GM19438 (cell line): ENCODE measurements at regions not wholly inside any gene's neighbourhood (a gene's known extent, or its start where the extent isn't known, plus 50 kb on each side); places are given as distances from the start of the nearest gene placed in this dataset.

Experiments
- ATAC-seq: cut with Tn5 transposase; IDR thresholded peaks from one replicate; pipeline ENCODE4 v1.9.1; 2021; ENCODE audit warnings: low read depth; ENCODE audit not compliant: unreplicated experiment

DNA sequence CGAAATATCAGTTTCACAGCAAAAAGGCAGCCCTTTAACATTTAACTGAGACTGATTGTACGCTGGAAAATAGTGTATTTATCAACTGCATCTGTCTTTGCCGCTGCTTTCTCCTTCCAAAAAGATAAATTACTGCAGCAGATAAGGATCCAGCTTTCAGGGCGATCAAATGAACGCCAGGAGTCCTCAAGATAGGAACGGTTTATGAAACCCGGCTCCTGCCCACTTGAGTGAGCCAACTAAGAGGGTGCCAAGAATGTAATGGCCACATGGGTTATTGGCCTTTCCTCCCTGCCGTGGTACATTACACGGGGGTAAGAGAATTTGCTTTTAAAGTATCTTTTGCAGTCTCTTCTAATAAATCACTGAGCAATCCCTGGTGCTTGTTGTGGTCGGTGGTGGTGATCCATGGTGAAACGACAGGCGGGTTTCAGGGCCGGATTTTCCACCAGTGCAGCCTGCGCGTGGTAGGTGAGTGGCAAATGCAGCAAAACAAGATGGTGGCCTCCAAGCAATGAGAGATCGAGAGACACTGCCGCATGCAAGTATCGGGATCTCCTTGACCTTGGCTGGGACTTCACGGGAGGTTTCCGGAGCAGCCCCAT is 67.5 kb upstream of the IRX6 start:
- no peak for ATAC-seq

GRCh38 chr16:55257966-55258613 is 65.9 kb upstream of the IRX6 start:
- ATAC-seq: peak; percentile 68

GRCh38 chr16:55261301-55261700 is 62.7 kb upstream of the IRX6 start:
- no peak for ATAC-seq

GRCh38 chr16:55263271-55264250 is 60.4 kb upstream of the IRX6 start:
- ATAC-seq: no peak

- no peak for ATAC-seq
Observed at GRCh38 chr16:55264949-55265348, 59.1 kb upstream of the IRX6 start.

DNA sequence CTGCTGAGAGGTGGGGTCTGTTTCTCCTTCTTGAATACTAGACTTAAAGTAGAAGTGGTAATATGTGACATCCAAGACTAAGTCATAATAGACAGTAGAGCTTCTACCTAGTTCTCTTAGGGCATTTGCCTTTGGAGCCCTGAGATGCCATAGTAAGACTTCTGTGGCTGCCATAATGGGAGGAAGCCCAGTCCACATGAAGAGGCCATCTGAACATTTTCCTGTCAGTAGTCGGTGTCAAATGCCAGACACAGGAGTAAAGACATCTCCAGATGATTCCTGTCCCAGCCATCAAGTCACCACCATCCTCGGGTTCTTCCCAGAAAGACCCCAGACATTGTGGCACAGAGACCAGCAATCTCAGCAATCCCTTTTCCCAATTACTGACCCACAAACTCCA is 58.1 kb upstream of the IRX6 start:
- no peak for ATAC-seq

- no peak for ATAC-seq
Observed at GRCh38 chr16:55271945-55272513, 52.0 kb upstream of the IRX6 start.

DNA sequence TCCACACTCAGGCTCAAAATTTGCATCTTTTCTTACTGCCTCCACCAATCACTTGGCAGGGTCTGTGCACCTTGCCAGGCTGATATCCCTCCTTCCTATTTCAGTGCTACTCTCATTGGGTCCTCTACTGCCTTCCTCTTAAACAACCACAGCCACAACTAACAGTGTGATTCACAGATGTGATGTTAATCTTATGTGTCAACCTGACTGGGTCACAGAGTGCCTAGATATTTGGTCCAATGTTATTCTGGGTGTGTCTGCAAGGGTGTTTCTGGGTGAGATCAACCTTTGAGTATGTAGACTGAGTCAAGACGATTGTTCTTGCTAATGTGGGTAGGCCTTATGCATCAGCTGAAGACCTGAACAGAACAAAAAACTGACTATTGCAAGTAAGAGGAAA is 51.3 kb upstream of the IRX6 start:
- ATAC-seq: no peak

GRCh38 chr16:55273356-55273755 is 50.6 kb upstream of the IRX6 start:
- ATAC-seq: no peak

DNA sequence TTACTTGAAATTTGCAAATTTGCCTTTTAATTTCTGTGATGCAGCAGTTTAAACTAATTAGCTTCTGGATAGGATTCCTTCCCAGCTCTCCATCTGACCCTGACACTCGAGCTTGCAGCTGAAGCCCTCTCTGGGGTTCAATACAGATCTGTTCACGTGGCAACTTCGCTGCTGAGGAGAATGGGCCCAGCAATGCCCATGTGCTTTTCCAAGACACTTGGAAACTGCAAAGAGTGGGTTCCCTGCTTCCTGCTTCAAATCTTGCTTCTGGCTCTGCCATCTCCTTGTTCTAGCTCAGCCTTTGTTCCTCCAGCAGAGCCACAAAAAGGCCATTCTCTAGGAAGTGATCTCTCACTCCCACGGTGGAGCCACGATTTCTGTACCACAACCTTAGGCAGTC is 50.0 kb upstream of the IRX6 start:
- ATAC-seq: no peak
